HL-60 (cell line): ENCODE measurements at regions not wholly inside any gene's neighbourhood (a gene's known extent, or its start where the extent isn't known, plus 50 kb on each side); places are given as distances from the start of the nearest gene placed in this dataset.

ENCODE experiments used
- DNase-seq, 2 experiments: peaks; one replicate each; pipeline ENCODE4 v3.0.0-alpha.2; 2010 to 2020; ENCODE audit warnings: low read depth in 1 of 2, low spot score in 1 of 2
- H3K27ac ChIP-seq: fragments of 250-450 bp; sonication (Bioruptor Pico); replicated peaks from 2 replicates; pipeline ENCODE4 v1.5.1; 2020; ENCODE audit warnings: mild to moderate bottlenecking, moderate library complexity
- H3K27me3 ChIP-seq: fragments of 250-450 bp; sonication (Bioruptor Pico); 2 replicates; pipeline ENCODE4 v1.5.1; 2021; ENCODE audit warnings: mild to moderate bottlenecking, moderate library complexity; ENCODE audit not compliant: insufficient read depth, poor library complexity, severe bottlenecking
- H3K4me3 ChIP-seq: replicated peaks from 2 replicates; pipeline ENCODE4 v1.5.1; 2011; ENCODE audit warnings: mild to moderate bottlenecking, control low read depth, low read length; ENCODE audit not compliant: insufficient read depth
- CTCF ChIP-seq: IDR thresholded peaks from one replicate; pipeline ENCODE4 v1.5.1; 2011; ENCODE audit warnings: low read length, control low read depth, inconsistent platforms; ENCODE audit not compliant: insufficient read depth
- GABPA ChIP-seq: IDR thresholded peaks from 2 replicates; pipeline ENCODE4 v1.6.1; 2012; ENCODE audit warnings: low read depth
- POLR2AphosphoS5 ChIP-seq: IDR thresholded peaks from 2 replicates; pipeline ENCODE4 v1.6.1; 2012; ENCODE audit warnings: low read depth
- REST ChIP-seq: IDR thresholded peaks from 2 replicates; pipeline ENCODE4 v1.6.1; 2012; ENCODE audit warnings: low read depth; ENCODE audit not compliant: insufficient replicate concordance
- SPI1 ChIP-seq: IDR thresholded peaks from 2 replicates; pipeline ENCODE4 v1.6.1; 2012; ENCODE audit warnings: low read depth, mild to moderate bottlenecking, borderline replicate concordance

GRCh38 chr11:97336064-97336463 is 946.3 kb downstream of the JRKL start:
- H3K27ac ChIP-seq, result no peak overlapping the region
- no peak for DNase-seq
- H3K27me3 ChIP-seq, result no peaks in the 10 kb centered on the region
- no peak overlapping the region for H3K4me3 ChIP-seq
- no peak for TF ChIP-seq REST
- TF ChIP-seq CTCF, result no peak
- TF ChIP-seq GABPA, result no peak
- no peak for TF ChIP-seq POLR2AphosphoS5
- TF ChIP-seq SPI1, result no peak

- Histone ChIP-seq H3K27me3 (no peaks in the 10 kb centered on the region), H3K4me3 (no peak overlapping the region), H3K27ac (no peak overlapping the region)
- TF ChIP-seq REST (no peak), SPI1 (no peak), CTCF (no peak), POLR2AphosphoS5 (no peak), GABPA (no peak)
- DNase-seq, result no peak
Observed at GRCh38 chr11:97345032-97345431, 955.2 kb downstream of the JRKL start.

GRCh38 chr11:97349201-97349600 is 959.4 kb downstream of the JRKL start:
- no peaks in the 10 kb centered on the region for H3K27me3 ChIP-seq
- no peak overlapping the region for H3K27ac ChIP-seq
- H3K4me3 ChIP-seq, result no peak overlapping the region
- TF ChIP-seq CTCF, result no peak
- TF ChIP-seq REST, result no peak
- no peak for DNase-seq
